ENCODE measurements at regions not wholly inside any gene's neighbourhood (a gene's known extent, or its start where the extent isn't known, plus 50 kb on each side); places are given as distances from the start of the nearest gene placed in this dataset.

DNA sequence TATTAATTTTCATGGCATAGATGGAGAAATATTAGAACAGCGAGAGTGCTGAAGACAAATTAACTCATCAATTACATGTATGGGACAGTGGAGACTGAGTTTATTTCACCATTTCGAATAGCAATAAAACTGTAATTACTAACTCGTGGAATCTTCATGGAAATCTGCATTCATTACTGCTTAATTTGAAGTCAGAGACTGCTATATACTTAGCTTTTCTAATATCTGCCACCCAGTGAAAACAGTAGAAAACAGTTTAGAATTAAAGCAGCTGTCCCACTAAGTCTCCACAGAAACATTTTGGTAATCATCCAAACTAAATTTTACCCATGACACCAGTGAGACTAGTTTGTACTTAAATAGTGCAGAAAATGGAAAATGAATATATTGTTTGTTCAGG is 56.8 kb downstream of the IZUMO3 start:
- 66 to 67% methylated on average over 3 of the region's 3 CpGs for WGBS, 2 donors
- Histone ChIP-seq H3K4me3 (no peak overlapping the region), H3K9me3 (peaks cover 0 to 3% (median 0%) of the 10 kb centered on the region in 11 donors), H3K36me3 (no peaks in the 10 kb centered on the region), H3K27ac (no peak overlapping the region), H3K27me3 (no peaks in the 10 kb centered on the region), H3K4me1 (no peaks in the 10 kb centered on the region)
- intact Hi-C loops (cut with DNase I), result no loop called here
- no peak for DNase-seq
- TF ChIP-seq, protein P1, sequence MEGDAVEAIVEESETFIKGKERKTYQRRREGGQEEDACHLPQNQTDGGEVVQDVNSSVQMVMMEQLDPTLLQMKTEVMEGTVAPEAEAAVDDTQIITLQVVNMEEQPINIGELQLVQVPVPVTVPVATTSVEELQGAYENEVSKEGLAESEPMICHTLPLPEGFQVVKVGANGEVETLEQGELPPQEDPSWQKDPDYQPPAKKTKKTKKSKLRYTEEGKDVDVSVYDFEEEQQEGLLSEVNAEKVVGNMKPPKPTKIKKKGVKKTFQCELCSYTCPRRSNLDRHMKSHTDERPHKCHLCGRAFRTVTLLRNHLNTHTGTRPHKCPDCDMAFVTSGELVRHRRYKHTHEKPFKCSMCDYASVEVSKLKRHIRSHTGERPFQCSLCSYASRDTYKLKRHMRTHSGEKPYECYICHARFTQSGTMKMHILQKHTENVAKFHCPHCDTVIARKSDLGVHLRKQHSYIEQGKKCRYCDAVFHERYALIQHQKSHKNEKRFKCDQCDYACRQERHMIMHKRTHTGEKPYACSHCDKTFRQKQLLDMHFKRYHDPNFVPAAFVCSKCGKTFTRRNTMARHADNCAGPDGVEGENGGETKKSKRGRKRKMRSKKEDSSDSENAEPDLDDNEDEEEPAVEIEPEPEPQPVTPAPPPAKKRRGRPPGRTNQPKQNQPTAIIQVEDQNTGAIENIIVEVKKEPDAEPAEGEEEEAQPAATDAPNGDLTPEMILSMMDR (IDR thresholded peaks at IDR 0.05), result no peak
- no peak for ATAC-seq

DNA sequence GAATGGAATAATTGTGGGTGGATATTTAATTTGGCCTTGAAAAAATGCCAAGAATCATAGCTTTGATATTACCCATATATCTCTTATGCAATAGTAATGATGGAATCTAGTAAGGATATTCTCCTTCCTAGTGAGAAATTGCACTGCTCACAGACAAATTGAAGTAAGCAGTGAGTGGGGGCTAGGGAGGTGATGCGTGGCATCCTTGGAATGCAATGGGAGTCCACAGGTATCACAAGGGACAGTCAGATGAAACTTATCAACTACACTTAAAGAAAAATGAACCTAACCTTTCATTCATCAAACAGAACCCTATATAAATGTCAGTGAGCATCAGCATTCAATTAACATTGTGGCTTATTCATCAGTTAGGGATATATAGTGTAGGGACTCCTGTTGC is 57.8 kb downstream of the IZUMO3 start:
- WGBS, 2 donors, result 67 to 83% methylated on average over 1 of the region's 1 CpG
- no peaks in the 10 kb centered on the region for H3K27me3 ChIP-seq
- H3K36me3 ChIP-seq, result no peaks in the 10 kb centered on the region
- intact Hi-C loops (cut with DNase I), result no loop called here
- no peak overlapping the region for H3K4me3 ChIP-seq
- no peaks in the 10 kb centered on the region for H3K4me1 ChIP-seq
- ATAC-seq (no peak), DNase-seq (no peak)
- TF ChIP-seq, protein P1 (IDR thresholded peaks at IDR 0.05), result no peak
- no peak overlapping the region for H3K27ac ChIP-seq
- H3K9me3 ChIP-seq, result peaks cover 0 to 1% (median 0%) of the 10 kb centered on the region in 11 donors

DNA sequence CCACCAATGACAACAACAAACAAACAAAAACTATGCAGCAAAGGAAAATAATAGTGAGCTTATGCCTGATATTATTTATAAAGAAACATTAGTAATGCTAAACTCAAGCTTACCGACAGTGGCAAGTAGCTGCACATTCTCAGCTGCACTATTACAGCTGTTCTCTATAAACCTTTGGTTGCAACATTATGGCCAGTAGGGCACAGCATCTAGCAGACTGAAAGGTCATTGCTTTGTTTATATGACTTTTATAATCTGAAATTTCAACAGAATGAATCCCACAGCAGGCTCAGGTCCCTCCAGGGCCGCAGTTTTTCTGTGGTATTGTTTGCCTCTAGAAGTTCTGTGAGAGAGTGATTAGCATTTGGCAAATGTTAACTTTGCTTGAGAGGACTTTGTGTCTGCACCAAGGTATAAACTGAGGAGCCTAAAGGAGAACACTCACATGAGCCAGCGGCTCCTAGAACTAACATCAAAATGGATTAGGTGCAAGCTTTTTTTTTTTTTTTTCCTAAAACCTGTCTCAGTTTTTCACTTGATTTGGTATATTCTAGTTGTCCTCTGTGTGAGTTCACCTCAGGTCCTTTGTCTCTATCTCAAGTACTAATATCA is 58.3 kb downstream of the IZUMO3 start:
- no peak for ATAC-seq
- WGBS, 2 donors, result 49 to 64% methylated on average over 3 of the region's 3 CpGs
- intact Hi-C loops (cut with DNase I), result no loop called here

DNA sequence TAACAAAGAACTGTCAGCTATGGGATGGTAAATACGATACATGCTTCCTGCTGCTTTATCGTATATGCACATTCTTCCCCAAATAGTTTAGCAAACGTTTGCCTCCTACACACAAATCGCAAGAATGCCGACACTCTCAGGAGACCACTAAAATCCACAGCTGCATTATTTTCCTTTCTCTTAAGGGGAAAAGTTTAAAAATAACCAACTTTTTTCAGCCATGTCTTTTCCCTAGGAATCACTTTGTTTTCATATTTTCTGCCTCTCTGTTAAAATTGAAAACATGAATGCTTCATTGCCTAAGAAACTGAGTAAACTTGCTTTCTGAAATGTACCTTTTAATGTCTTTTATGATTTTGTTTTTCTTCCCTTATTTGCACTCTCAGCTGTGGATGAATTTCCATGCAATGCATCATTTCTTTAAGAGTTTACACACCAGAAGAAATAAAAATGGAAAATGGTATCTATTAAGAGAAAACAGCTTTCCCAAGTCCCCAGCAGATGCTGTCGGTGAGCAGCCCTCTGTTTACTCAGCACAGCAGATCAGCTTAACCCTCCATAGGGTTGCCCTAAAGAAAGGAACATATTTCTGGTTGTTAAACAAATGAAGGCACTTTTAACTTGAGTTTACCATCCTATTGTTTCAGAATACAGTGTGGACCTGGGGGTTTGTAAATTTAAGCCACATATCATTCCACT is 66.2 kb downstream of the IZUMO3 start:
- Histone ChIP-seq H3K36me3 (no peaks in the 10 kb centered on the region), H3K4me3 (no peak overlapping the region), H3K27me3 (no peaks in the 10 kb centered on the region), H3K4me1 (no peaks in the 10 kb centered on the region), H3K27ac (no peak overlapping the region), H3K9me3 (no peaks in the 10 kb centered on the region)
- ATAC-seq (no peak), DNase-seq (no peak)
- TF ChIP-seq, protein P1 (IDR thresholded peaks at IDR 0.05), result no peak
- WGBS, 2 donors, result 24 to 26% methylated on average over 6 of the region's 6 CpGs
- intact Hi-C loops (cut with DNase I), result no loop called here

More for the DNA sequence above, 58.3 kb downstream of the IZUMO3 start:
- Histone ChIP-seq H3K27me3 (no peaks in the 10 kb centered on the region), H3K4me3 (no peak overlapping the region), H3K9me3 (no peaks in the 10 kb centered on the region), H3K27ac (no peak overlapping the region), H3K4me1 (no peaks in the 10 kb centered on the region), H3K36me3 (no peaks in the 10 kb centered on the region)
- TF ChIP-seq, protein P1 (IDR thresholded peaks at IDR 0.05), result no peak
- no peak for DNase-seq

Data from heart right ventricle (tissue), 16 donors.